ENCODE measurements at regions not wholly inside any gene's neighbourhood (a gene's known extent, or its start where the extent isn't known, plus 50 kb on each side); places are given as distances from the start of the nearest gene placed in this dataset.

DNA sequence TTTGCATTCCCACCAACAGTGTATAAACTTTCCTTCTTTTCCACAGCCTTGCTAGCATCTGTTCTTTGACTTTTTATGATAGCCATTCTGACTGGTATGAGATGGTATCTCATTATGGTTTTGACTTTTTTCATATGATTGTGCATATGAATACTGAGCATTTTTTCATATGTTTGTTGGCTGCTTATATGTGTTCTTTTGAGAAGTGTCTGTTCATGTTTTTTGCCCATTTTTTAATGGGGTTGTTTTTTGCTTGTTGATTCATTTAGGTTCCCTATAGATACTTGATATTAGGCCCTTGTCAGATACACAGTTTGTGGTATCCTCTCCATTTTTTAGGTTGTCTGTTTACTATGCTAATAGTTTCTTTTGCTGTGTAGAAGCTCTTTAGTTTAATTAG is 185.8 kb upstream of the SPAG17 start:
- no peak for DNase-seq (ENCODE audit: low read depth)

DNA sequence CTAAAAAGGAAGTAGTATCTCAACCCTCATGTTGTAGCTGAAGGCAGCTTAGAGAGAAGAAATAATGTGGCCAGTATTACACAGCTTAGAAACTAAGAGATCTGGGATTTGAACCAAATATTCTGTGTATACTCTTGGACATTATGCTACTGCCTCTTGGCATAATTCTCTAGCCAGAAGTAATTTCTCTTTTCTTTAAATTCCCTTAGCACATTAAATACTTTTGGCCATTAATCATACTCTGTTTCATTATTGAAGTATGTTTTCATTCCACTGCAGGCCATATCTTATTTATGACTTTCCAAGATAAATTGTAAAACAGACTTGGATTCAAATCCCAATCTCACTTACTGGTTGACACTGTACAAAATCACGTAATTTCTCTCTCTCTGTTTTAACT is 181.3 kb upstream of the SPAG17 start:
- H3K4me3 ChIP-seq (ENCODE audit: low read depth, low read length) = no peak overlapping the region
- no peak for DNase-seq (ENCODE audit: low read depth)
- TF ChIP-seq, protein P1, sequence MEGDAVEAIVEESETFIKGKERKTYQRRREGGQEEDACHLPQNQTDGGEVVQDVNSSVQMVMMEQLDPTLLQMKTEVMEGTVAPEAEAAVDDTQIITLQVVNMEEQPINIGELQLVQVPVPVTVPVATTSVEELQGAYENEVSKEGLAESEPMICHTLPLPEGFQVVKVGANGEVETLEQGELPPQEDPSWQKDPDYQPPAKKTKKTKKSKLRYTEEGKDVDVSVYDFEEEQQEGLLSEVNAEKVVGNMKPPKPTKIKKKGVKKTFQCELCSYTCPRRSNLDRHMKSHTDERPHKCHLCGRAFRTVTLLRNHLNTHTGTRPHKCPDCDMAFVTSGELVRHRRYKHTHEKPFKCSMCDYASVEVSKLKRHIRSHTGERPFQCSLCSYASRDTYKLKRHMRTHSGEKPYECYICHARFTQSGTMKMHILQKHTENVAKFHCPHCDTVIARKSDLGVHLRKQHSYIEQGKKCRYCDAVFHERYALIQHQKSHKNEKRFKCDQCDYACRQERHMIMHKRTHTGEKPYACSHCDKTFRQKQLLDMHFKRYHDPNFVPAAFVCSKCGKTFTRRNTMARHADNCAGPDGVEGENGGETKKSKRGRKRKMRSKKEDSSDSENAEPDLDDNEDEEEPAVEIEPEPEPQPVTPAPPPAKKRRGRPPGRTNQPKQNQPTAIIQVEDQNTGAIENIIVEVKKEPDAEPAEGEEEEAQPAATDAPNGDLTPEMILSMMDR (IDR thresholded peaks at IDR 0.05; ENCODE audit: low read depth, low read length) = no peak
- TF ChIP-seq MYC (IDR thresholded peaks at IDR 0.05; ENCODE audit: low read depth, low read length) (no peak), POLR2A (IDR thresholded peaks at IDR 0.05; ENCODE audit: extremely low read depth, insufficient read length) (no peak)
- TF ChIP-seq, protein P2, sequence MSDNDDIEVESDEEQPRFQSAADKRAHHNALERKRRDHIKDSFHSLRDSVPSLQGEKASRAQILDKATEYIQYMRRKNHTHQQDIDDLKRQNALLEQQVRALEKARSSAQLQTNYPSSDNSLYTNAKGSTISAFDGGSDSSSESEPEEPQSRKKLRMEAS (IDR thresholded peaks at IDR 0.05; ENCODE audit: low read depth, low read length) = no peak

More for the DNA sequence above, 185.8 kb upstream of the SPAG17 start:
- H3K4me3 ChIP-seq (ENCODE audit: low read depth, low read length) = no peak overlapping the region
- TF ChIP-seq, protein P1 (IDR thresholded peaks at IDR 0.05; ENCODE audit: low read depth, low read length) = no peak
- TF ChIP-seq MYC (IDR thresholded peaks at IDR 0.05; ENCODE audit: low read depth, low read length) (no peak), POLR2A (IDR thresholded peaks at IDR 0.05; ENCODE audit: extremely low read depth, insufficient read length) (no peak)
- TF ChIP-seq, protein P2 (IDR thresholded peaks at IDR 0.05; ENCODE audit: low read depth, low read length) = no peak

DNA sequence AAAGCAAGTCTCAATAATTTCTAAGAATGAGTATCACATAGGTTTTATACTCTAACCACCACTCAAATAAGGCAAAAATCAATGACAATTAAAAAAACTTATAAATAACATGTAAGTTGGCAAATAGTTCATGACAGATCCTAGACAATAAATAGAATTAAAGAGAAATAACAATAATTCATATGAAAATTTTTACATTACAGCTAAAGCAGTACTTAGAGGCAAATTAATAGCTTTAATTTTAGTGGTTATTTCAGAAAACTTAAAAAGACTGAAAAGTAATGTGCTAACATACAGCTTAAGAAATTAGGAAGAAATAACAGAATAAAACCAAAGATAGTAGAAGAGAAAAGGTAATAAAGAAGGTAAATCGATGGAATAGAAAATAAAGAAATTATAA is 179.9 kb upstream of the SPAG17 start:
- H3K4me3 ChIP-seq (ENCODE audit: low read depth, low read length) = no peak overlapping the region
- no peak for TF ChIP-seq MYC (IDR thresholded peaks at IDR 0.05; ENCODE audit: low read depth, low read length)
- TF ChIP-seq, protein P2 (IDR thresholded peaks at IDR 0.05; ENCODE audit: low read depth, low read length) = no peak
- TF ChIP-seq, protein P1 (IDR thresholded peaks at IDR 0.05; ENCODE audit: low read depth, low read length) = no peak
- TF ChIP-seq POLR2A (IDR thresholded peaks at IDR 0.05; ENCODE audit: extremely low read depth, insufficient read length) = no peak
- no peak for DNase-seq (ENCODE audit: low read depth)

DNA sequence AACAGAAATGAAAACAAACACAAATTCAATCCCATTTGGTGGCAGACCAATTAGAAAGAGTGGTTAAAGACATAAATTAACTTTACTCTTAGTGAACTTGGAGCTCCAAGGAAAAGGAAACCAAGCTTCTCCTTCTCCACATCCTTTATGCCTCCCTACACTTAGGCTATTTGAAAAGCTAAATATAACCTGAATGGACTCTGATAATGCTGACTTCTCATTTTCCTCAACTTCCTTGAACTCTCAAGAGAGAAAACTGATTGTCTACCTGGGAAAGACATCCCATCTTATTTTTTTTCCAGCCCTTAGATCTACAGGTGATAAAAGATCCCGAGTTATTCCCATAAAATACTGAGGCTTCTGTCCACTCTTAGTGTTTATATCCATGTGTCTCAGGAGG is 178.4 kb upstream of the SPAG17 start:
- no peak for DNase-seq (ENCODE audit: low read depth)
- no peak for TF ChIP-seq MYC (IDR thresholded peaks at IDR 0.05; ENCODE audit: low read depth, low read length)
- TF ChIP-seq, protein P1 (IDR thresholded peaks at IDR 0.05; ENCODE audit: low read depth, low read length) = no peak
- TF ChIP-seq, protein P2 (IDR thresholded peaks at IDR 0.05; ENCODE audit: low read depth, low read length) = no peak
- H3K4me3 ChIP-seq (ENCODE audit: low read depth, low read length) = no peak overlapping the region

DNA sequence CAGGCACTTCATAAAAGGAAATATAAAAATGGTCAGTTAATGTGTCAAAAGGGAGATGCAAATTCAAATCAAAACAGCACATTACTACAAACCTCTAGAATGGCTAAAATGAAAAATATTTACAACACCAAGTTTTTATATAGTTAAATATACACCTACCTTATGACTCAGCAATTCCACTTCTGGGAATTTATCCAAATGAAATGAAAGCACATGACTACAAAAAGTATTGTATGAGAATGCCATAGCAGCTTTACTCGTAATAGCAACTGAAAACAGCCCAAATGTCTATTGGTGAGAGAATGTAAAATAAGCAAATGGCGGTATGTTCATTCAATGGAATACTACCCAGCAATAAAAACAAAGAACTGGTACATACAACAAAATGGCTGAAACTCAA is 175.8 kb upstream of the SPAG17 start:
- TF ChIP-seq, protein P2 (IDR thresholded peaks at IDR 0.05; ENCODE audit: low read depth, low read length) = no peak
- TF ChIP-seq, protein P1 (IDR thresholded peaks at IDR 0.05; ENCODE audit: low read depth, low read length) = no peak
- TF ChIP-seq MYC (IDR thresholded peaks at IDR 0.05; ENCODE audit: low read depth, low read length) (no peak), POLR2A (IDR thresholded peaks at IDR 0.05; ENCODE audit: extremely low read depth, insufficient read length) (no peak)
- no peak for DNase-seq (ENCODE audit: low read depth)
- H3K4me3 ChIP-seq (ENCODE audit: low read depth, low read length) = no peak overlapping the region

DNA sequence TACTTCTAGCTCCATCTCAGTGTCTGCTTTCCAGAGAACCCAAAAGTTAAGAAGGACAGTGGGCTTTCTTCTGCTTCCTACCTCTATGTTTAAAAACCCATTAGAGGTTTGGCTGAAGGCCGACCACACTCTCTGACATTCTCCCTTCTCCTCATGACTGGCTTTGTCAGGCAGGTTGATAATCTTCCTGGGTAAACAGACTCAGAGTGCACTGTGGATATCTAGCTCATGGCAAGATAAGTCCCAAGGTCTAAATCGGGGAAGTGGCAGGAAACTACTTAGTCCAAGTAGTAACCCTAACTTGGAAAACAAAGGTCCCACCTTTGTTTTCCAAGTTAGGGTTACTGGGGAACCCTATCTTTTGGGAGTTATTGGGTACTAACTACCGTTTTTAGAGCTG is 161.9 kb upstream of the SPAG17 start:
- TF ChIP-seq, protein P1 (IDR thresholded peaks at IDR 0.05; ENCODE audit: low read depth, low read length) = no peak
- TF ChIP-seq, protein P2 (IDR thresholded peaks at IDR 0.05; ENCODE audit: low read depth, low read length) = no peak
- no peak for TF ChIP-seq MYC (IDR thresholded peaks at IDR 0.05; ENCODE audit: low read depth, low read length)
- TF ChIP-seq POLR2A (IDR thresholded peaks at IDR 0.05; ENCODE audit: extremely low read depth, insufficient read length) = no peak
- H3K4me3 ChIP-seq (ENCODE audit: low read depth, low read length) = no peak overlapping the region
- DNase-seq (ENCODE audit: low read depth) = no peak
